Colonic mucosa (tissue), 4 donors: ENCODE measurements at regions not wholly inside any gene's neighbourhood (a gene's known extent, or its start where the extent isn't known, plus 50 kb on each side); places are given as distances from the start of the nearest gene placed in this dataset.

ENCODE experiments used
- DNase-seq: peaks from one replicate; pipeline ENCODE4 v3.0.0-alpha.2; 2020
- H3K27ac ChIP-seq: fragments of 200-600 bp; one replicate; pipeline ENCODE4 v1.8.0; 2021
- H3K27me3 ChIP-seq: fragments of 200-600 bp; one replicate; pipeline ENCODE4 v1.8.0; 2021
- H3K36me3 ChIP-seq: fragments of 200-600 bp; one replicate; pipeline ENCODE4 v1.8.0; 2021
- H3K4me1 ChIP-seq: fragments of 200-600 bp; one replicate; pipeline ENCODE4 v1.8.0; 2021; ENCODE audit warnings: mild to moderate bottlenecking
- H3K4me3 ChIP-seq: fragments of 200-600 bp; one replicate; pipeline ENCODE4 v1.8.0; 2021
- H3K9ac ChIP-seq, 2 donors: one replicate each; pipeline ENCODE4 v1.7.0; 2013; ENCODE audit warnings: control low read depth in 2 of 2, low read depth in 2 of 2, low read length in 2 of 2
- H3K9me3 ChIP-seq: fragments of 200-600 bp; one replicate; pipeline ENCODE4 v1.8.0; 2021
- CTCF ChIP-seq: fragments of 200-600 bp; IDR thresholded peaks from one replicate; pipeline ENCODE4 v1.8.0; 2022; ENCODE audit warnings: antibody characterized with exemption, mild to moderate bottlenecking
- intact Hi-C: fragments of 100-400 bp; cut with DNase I; formaldehyde crosslinking; loops from one replicate; pipeline ENCODE4 v1.14.1; 2022
- donor health status: healthy.
- donor health status: DM: no; HTN: no; CAD: no.
- donor health status: DM: no; HTN: no; CAD: no.

- TF ChIP-seq CTCF = no peak
- Histone ChIP-seq H3K9ac (no peak overlapping the region), H3K27me3 (no peaks in the 10 kb centered on the region), H3K27ac (no peak overlapping the region), H3K9me3 (no peaks in the 10 kb centered on the region), H3K36me3 (no peaks in the 10 kb centered on the region), H3K4me1 (no peaks in the 10 kb centered on the region), H3K4me3 (no peak overlapping the region)
- intact Hi-C loops = no loop called here
- no peak for DNase-seq
Measured at GRCh38 chr7:96452146-96452545, 130.2 kb upstream of the SLC25A13 start.

DNA sequence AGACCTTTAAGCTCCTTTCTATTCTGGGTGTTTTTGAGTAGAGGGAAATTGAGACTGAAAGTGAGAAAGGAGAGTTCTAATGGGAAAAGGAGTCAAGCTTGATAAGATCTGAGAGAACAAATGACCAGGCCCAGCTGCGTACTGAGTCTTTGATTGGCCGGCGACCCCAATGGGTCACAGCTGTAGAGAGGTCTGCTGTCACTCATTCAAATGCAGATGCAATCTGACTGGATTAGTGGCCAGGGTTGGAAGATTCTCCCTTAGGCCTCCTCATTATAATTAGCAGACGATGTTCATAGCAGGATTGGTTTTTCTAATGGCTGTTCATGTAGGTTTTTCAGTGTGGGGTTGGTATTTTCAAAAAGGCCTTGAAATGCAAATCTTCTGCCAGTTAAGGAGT, 127.2 kb upstream of the SLC25A13 start:
- intact Hi-C loops = no loop called here
- Histone ChIP-seq H3K4me1 (no peaks in the 10 kb centered on the region), H3K27ac (no peak overlapping the region), H3K27me3 (no peaks in the 10 kb centered on the region), H3K9me3 (no peaks in the 10 kb centered on the region), H3K9ac (no peak overlapping the region), H3K4me3 (no peak overlapping the region), H3K36me3 (no peaks in the 10 kb centered on the region)
- DNase-seq = no peak
- TF ChIP-seq CTCF = no peak

- intact Hi-C loops = no loop called here
- Histone ChIP-seq H3K27me3 (no peaks in the 10 kb centered on the region), H3K36me3 (no peaks in the 10 kb centered on the region), H3K4me1 (no peaks in the 10 kb centered on the region), H3K9me3 (no peaks in the 10 kb centered on the region), H3K27ac (no peak overlapping the region), H3K4me3 (no peak overlapping the region), H3K9ac (no peak overlapping the region)
- no peak for TF ChIP-seq CTCF
- no peak for DNase-seq
Measured at GRCh38 chr7:96447109-96447645, 125.3 kb upstream of the SLC25A13 start.

GRCh38 chr7:96441436-96442084, 119.7 kb upstream of the SLC25A13 start:
- Histone ChIP-seq H3K4me1 (no peaks in the 10 kb centered on the region), H3K36me3 (no peaks in the 10 kb centered on the region), H3K9ac (no peak overlapping the region), H3K9me3 (no peaks in the 10 kb centered on the region), H3K27me3 (no peaks in the 10 kb centered on the region), H3K4me3 (no peak overlapping the region), H3K27ac (no peak overlapping the region)
- no peak for DNase-seq
- no peak for TF ChIP-seq CTCF
- intact Hi-C loops = no loop called here

DNA sequence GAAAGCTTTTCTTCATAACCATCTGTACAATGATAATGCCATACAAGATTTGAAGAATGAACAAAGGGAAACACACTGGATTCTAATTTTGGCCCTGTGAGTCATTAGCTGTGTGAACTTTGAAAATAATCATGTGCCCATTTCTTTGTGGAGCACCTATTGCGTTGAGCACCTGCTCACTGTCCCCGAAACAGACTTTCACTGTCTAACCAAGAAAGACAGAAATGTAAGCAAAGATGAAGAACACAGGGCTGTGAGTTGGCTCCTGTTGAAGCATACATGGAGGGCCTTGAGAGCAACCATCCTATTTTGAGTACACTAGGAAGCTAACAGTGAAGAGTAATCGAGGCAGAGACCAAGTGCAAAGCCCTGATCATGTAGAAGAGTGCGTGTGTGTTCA, 118.4 kb upstream of the SLC25A13 start:
- intact Hi-C loops = no loop called here
- TF ChIP-seq CTCF = no peak
- no peaks in the 10 kb centered on the region for H3K4me1 ChIP-seq
- no peak overlapping the region for H3K27ac ChIP-seq
- no peaks in the 10 kb centered on the region for H3K9me3 ChIP-seq
- H3K9ac ChIP-seq = no peak overlapping the region
- H3K4me3 ChIP-seq = no peak overlapping the region
- no peaks in the 10 kb centered on the region for H3K36me3 ChIP-seq
- DNase-seq = no peak
- no peaks in the 10 kb centered on the region for H3K27me3 ChIP-seq
